ENCODE measurements at regions not wholly inside any gene's neighbourhood (a gene's known extent, or its start where the extent isn't known, plus 50 kb on each side); places are given as distances from the start of the nearest gene placed in this dataset.

- TF ChIP-seq CTCF (IDR thresholded peaks at IDR 0.05; ENCODE audit: low read length) (no peak), EZH2 (optimal IDR thresholded peaks at IDR 0.05; ENCODE audit: low read depth, low read length) (no peak)
These were observed 328.7 kb downstream of the SMAD2 start for GRCh38 chr18:47601581-47602272.

All from MM.1S (cell line).